Skeletal muscle tissue (tissue), 3 donors: ENCODE measurements at regions not wholly inside any gene's neighbourhood (a gene's known extent, or its start where the extent isn't known, plus 50 kb on each side); places are given as distances from the start of the nearest gene placed in this dataset.

Experiments
- H3K27ac ChIP-seq: one replicate; pipeline ENCODE4 v1.7.0; 2013; ENCODE audit warnings: mild to moderate bottlenecking, low read depth, low read length, inconsistent platforms
- H3K27me3 ChIP-seq, 3 donors: one replicate each; pipeline ENCODE4 v1.7.0; 2013; ENCODE audit warnings: low read length in 3 of 3; ENCODE audit not compliant: control insufficient read depth in 3 of 3, insufficient read depth in 3 of 3
- H3K36me3 ChIP-seq, 3 donors: one replicate each; pipeline ENCODE4 v1.7.0; 2013; ENCODE audit warnings: low read length in 3 of 3; ENCODE audit not compliant: control insufficient read depth in 3 of 3, insufficient read depth in 3 of 3
- H3K4me1 ChIP-seq, 3 donors: one replicate each; pipeline ENCODE4 v1.7.0; 2013; ENCODE audit warnings: low read length in 3 of 3, mild to moderate bottlenecking in 3 of 3; ENCODE audit not compliant: control insufficient read depth in 3 of 3, insufficient read depth in 3 of 3
- H3K4me3 ChIP-seq, 3 donors: one replicate each; pipeline ENCODE4 v1.7.0; 2013; ENCODE audit warnings: low read length in 3 of 3
- H3K9ac ChIP-seq, 3 donors: one replicate each; pipeline ENCODE4 v1.7.0; 2013; ENCODE audit warnings: low read length in 3 of 3, mild to moderate bottlenecking in 3 of 3, moderate library complexity in 2 of 3, low read depth in 1 of 3
- H3K9me3 ChIP-seq, 3 donors: one replicate each; pipeline ENCODE4 v1.7.0; 2013; ENCODE audit warnings: low read length in 3 of 3; ENCODE audit not compliant: control insufficient read depth in 3 of 3
- donor health status: Osteomylitis.

GRCh38 chr3:28835249-28835648 lies 445.6 kb upstream of the RBMS3 start:
- Histone ChIP-seq H3K4me1 (peaks cover 0 to 4% (median 3%) of the 10 kb centered on the region in 3 donors), H3K36me3 (no peaks in the 10 kb centered on the region), H3K27ac (no peak overlapping the region), H3K9ac (no peak overlapping the region), H3K4me3 (peak overlapping the region in 1 of 3 donors; percentile 22), H3K27me3 (no peaks in the 10 kb centered on the region), H3K9me3 (no peaks in the 10 kb centered on the region)

- Histone ChIP-seq H3K36me3 (no peaks in the 10 kb centered on the region), H3K9ac (peak overlapping the region in 1 of 3 donors; percentile 61), H3K4me3 (peak overlapping the region; percentile 22 to 52 (median 39)), H3K27me3 (no peaks in the 10 kb centered on the region), H3K9me3 (no peaks in the 10 kb centered on the region), H3K27ac (no peak overlapping the region), H3K4me1 (peaks cover 0 to 7% (median 7%) of the 10 kb centered on the region in 3 donors)
These were observed 445.1 kb upstream of the RBMS3 start for GRCh38 chr3:28835751-28836150.

DNA sequence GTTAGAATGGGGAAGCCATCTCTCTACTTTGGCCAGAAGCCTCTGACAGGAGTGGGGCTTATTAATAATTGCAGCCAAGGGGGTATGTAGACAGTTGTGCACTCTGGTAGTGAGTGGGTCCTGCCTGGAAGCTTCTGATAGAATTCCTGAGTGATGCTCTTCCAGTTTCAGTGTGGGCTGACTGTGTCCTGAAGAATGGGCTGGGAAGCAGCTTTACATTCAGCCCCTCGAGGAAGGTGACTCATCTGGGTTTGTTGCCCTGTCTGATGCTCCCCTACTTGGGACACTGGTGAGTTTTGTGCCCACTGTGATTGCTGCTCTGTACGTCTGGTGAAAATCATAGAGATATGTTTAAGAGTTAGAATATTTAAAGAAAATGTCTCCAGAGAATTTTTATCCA lies 444.7 kb upstream of the RBMS3 start:
- Histone ChIP-seq H3K27ac (no peak overlapping the region), H3K9ac (peak overlapping the region in 1 of 3 donors; percentile 61), H3K4me3 (no peak overlapping the region), H3K4me1 (peaks cover 0 to 11% (median 7%) of the 10 kb centered on the region in 3 donors), H3K9me3 (no peaks in the 10 kb centered on the region), H3K27me3 (no peaks in the 10 kb centered on the region), H3K36me3 (no peaks in the 10 kb centered on the region)

- peaks cover 2 to 14% (median 8%) of the 10 kb centered on the region in 3 donors for H3K4me1 ChIP-seq
- H3K4me3 ChIP-seq = no peak overlapping the region
- H3K27ac ChIP-seq = peak overlapping the region; percentile 72
- H3K36me3 ChIP-seq = no peaks in the 10 kb centered on the region
- H3K9me3 ChIP-seq = no peaks in the 10 kb centered on the region
- H3K27me3 ChIP-seq = no peaks in the 10 kb centered on the region
- no peak overlapping the region for H3K9ac ChIP-seq
These were observed 439.9 kb upstream of the RBMS3 start for GRCh38 chr3:28840976-28841376.

GRCh38 chr3:28841441-28841840 lies 439.4 kb upstream of the RBMS3 start:
- peaks cover 2 to 15% (median 9%) of the 10 kb centered on the region in 3 donors for H3K4me1 ChIP-seq
- H3K27ac ChIP-seq = peak overlapping the region; percentile 72
- no peak overlapping the region for H3K4me3 ChIP-seq
- no peaks in the 10 kb centered on the region for H3K27me3 ChIP-seq
- no peak overlapping the region for H3K9ac ChIP-seq
- H3K9me3 ChIP-seq = no peaks in the 10 kb centered on the region
- H3K36me3 ChIP-seq = no peaks in the 10 kb centered on the region

DNA sequence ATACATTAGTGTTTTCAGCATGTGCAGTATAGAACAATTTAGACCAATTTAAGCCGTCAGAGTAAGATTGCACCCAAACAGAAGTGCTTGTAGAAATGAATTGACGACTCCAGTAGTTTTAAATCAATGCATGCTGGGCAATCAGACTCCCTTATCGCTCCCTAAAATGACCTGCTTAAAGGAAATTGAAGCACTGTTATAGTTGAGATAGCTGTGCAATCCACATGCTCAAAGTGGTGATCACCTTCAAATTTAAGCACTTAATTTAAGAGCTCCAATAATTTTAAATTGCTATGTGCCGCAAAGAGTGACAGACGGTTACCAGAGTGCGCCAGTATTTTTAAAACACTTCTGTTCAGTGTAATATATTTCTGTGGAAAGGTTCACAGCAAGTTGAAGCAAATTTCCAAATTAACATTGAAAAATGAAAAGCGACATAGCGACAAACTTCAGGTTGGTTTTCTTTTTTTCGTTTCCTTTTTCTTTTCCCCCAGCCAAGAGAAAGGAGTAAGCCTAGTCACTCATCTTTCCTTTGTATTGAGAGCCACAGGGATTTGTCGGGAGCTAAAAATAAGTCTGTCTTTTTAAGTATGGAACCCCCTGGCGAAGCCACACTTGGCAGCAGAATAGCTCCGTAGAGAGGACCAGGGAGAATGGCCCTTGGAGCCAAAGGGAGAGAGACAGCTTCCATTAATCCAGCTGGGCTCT lies 436.4 kb upstream of the RBMS3 start:
- peak overlapping the region in 2 of 3 donors; percentile 29 to 36 for H3K4me3 ChIP-seq
- H3K9me3 ChIP-seq = no peaks in the 10 kb centered on the region
- no peaks in the 10 kb centered on the region for H3K36me3 ChIP-seq
- peaks cover 8 to 27% (median 16%) of the 10 kb centered on the region in 3 donors for H3K4me1 ChIP-seq
- H3K27me3 ChIP-seq = no peaks in the 10 kb centered on the region
- peak overlapping the region; percentile 85 for H3K27ac ChIP-seq
- H3K9ac ChIP-seq = peak overlapping the region in 2 of 3 donors; percentile 57 to 67

DNA sequence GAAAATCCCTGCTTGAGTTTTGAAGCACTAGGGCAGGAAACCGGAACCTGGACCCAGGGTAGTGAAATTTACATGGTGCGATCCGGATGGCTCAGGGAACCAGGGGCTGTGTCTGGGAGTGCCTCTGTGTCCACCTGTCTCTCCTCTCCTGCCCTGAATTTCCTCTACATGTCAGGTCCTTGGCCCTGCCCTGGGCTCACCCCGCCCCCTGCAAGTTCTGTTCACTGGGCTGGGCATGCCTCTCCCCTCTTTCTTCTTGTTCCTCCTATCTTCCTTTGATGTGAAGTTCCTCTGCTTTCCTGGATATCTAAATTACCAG lies 435.9 kb upstream of the RBMS3 start:
- H3K9ac ChIP-seq = peak overlapping the region in 2 of 3 donors; percentile 16 to 57
- H3K9me3 ChIP-seq = no peaks in the 10 kb centered on the region
- peak overlapping the region; percentile 85 for H3K27ac ChIP-seq
- peaks cover 8 to 27% (median 16%) of the 10 kb centered on the region in 3 donors for H3K4me1 ChIP-seq
- no peaks in the 10 kb centered on the region for H3K27me3 ChIP-seq
- peak overlapping the region in 2 of 3 donors; percentile 29 to 36 for H3K4me3 ChIP-seq
- H3K36me3 ChIP-seq = no peaks in the 10 kb centered on the region

- H3K4me3 ChIP-seq = peak overlapping the region; percentile 22 to 50 (median 32)
- H3K36me3 ChIP-seq = no peaks in the 10 kb centered on the region
- H3K4me1 ChIP-seq = peaks cover 8 to 17% (median 13%) of the 10 kb centered on the region in 3 donors
- H3K27me3 ChIP-seq = no peaks in the 10 kb centered on the region
- H3K9me3 ChIP-seq = no peaks in the 10 kb centered on the region
- H3K27ac ChIP-seq = peak overlapping the region; percentile 31
- peak overlapping the region in 2 of 3 donors; percentile 33 to 51 for H3K9ac ChIP-seq
These were observed 433.8 kb upstream of the RBMS3 start for GRCh38 chr3:28846971-28847478.

DNA sequence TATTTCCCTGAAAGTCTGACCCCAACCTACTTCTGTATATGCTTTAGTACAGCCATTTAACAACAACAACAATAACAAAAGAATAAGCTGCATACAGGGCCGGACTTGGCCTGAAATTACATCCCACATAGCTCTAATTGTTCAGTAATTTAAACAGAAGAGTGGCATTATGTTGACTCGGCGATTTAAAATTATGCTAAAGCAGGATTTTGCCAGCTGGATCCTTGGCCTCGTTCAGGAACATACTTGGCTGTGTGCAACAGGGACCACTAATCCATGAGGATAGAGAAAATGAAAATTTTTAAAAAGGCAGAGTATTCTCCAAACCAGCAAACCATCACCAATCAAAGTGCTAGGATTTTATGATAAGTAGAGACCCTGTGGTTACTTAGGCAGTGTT lies 433.1 kb upstream of the RBMS3 start:
- Histone ChIP-seq H3K4me3 (no peak overlapping the region), H3K27me3 (no peaks in the 10 kb centered on the region), H3K9me3 (no peaks in the 10 kb centered on the region), H3K27ac (no peak overlapping the region), H3K9ac (no peak overlapping the region), H3K4me1 (peaks cover 8 to 17% (median 13%) of the 10 kb centered on the region in 3 donors), H3K36me3 (no peaks in the 10 kb centered on the region)

DNA sequence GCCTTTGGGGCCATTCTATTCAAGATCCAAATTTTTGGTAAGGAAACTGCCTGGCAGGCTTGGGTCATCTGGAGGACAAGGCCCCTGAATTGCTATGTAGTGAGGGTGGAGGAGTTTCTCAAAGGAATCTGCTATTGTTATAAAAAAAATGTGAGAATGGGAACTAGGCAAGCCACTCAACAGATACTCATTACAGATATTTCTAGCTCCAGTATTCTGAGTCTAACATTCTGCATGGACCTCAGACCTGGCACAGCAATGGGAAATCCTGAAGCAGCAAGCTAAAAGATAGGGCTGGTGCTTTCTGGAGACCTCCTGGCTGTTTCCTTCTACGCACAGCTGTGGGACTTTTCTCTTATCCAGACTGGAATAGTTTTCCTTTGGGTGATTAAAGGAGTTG lies 430.7 kb upstream of the RBMS3 start:
- H3K9me3 ChIP-seq = no peaks in the 10 kb centered on the region
- H3K9ac ChIP-seq = no peak overlapping the region
- no peak overlapping the region for H3K4me3 ChIP-seq
- peaks cover 6 to 13% (median 8%) of the 10 kb centered on the region in 3 donors for H3K4me1 ChIP-seq
- H3K27me3 ChIP-seq = no peaks in the 10 kb centered on the region
- no peaks in the 10 kb centered on the region for H3K36me3 ChIP-seq
- no peak overlapping the region for H3K27ac ChIP-seq
